Frontal cortex (tissue), 3 donors: ENCODE measurements at regions not wholly inside any gene's neighbourhood (a gene's known extent, or its start where the extent isn't known, plus 50 kb on each side); places are given as distances from the start of the nearest gene placed in this dataset.
"Not testable (repeated sequence)": the region's sequence is repeated elsewhere in the genome, so short reads cannot be mapped to it uniquely, and the experiment has no call there.

Experiments
- DNase-seq, 2 donors: peaks; one replicate each; pipeline ENCODE4 v3.0.0; 2012; ENCODE audit warnings: low spot score in 2 of 2
- FAIRE-seq: peaks from 2 replicates; lab custom pipeline; 2012; peaks lifted over from hg19 to GRCh38; lab: Jason Lieb, UNC
- donor health status: control.
- donor health status: control.
- donor health status: control.

- not testable (repeated sequence) for FAIRE-seq, DNase-seq
Observed at GRCh38 chr16:29211456-29211855, 195.1 kb downstream of the NPIPB11 start.

- DNase-seq, FAIRE-seq: not testable (repeated sequence)
Observed at GRCh38 chr16:29210299-29211150, 196.0 kb downstream of the NPIPB11 start.

- not testable (repeated sequence) for FAIRE-seq
Observed at GRCh38 chr16:29206120-29206519, 200.4 kb downstream of the NPIPB11 start.

GRCh38 chr16:29205151-29205550 lies 201.4 kb downstream of the NPIPB11 start:
- DNase-seq, FAIRE-seq: not testable (repeated sequence)

More at GRCh38 chr16:29206120-29206519, 200.4 kb downstream of the NPIPB11 start:
- DNase-seq, result not testable (repeated sequence)

DNA sequence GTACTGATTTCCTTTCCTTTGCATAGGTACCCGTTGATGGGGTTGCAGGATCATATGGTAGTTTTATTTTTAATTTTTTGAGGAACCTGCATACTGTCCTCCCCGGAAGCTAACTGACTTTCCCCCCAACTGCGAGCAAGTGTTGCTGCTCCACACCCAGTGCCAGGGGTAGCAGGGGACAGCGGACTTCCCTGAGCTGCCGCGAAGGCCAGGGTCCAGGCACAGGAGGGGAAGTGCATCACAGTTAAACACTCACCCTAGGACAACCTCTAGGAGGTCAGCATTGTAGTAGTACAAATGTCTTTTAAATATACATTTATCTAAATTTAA lies 201.7 kb downstream of the NPIPB11 start:
- FAIRE-seq, result no peak
- DNase-seq, result no peak

- not testable (repeated sequence) for FAIRE-seq, DNase-seq
Observed at GRCh38 chr16:29203933-29204805, 202.3 kb downstream of the NPIPB11 start.

DNA sequence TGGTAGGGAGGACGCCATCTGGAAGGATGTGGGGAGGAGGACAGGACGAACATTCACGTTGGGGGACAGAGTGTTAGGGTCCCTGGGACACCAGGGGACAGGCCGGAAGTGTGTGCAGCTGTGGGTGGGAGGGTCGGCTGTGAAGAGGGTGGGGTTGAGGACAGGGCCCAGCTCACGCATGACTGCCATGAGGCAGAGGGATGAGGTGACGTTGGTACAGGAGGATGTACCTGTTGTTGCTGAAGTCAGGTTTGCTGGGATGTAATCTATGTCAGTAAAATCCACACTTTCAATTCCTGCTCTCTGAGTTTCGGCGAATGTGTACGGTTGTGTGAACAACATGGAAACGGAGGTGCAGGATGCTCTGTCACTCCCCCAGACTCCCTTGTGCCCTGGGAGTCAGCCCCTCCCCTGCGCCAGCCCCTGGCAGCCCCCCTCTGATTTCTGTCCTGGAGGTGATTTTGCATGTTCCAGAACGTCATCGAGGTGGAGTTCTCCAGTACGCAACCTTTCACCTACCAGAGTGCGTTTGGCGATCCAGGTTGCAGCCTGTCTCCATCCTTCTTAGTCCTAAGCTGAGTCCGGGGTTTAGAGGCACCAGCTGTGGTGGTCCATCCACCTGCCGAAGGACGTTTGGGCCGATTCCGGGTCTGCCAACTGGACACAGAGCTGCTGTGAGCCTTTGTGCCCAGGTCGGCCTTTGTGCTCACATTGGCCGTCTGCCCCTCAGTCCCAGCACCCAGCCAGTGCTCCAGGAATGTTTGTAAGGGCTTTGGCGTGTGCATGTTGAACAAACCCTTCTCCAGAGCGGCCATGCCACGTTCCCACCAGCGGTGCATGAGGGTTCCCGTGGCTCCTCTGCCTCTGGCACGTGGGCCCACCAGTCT lies 203.2 kb downstream of the NPIPB11 start:
- not testable (repeated sequence) for DNase-seq, FAIRE-seq

GRCh38 chr16:29202642-29203041 lies 203.9 kb downstream of the NPIPB11 start:
- not testable (repeated sequence) for FAIRE-seq, DNase-seq

- not testable (repeated sequence) for DNase-seq, FAIRE-seq
Observed at GRCh38 chr16:29202025-29202632, 204.4 kb downstream of the NPIPB11 start.

GRCh38 chr16:29201296-29202024 lies 205.1 kb downstream of the NPIPB11 start:
- not testable (repeated sequence) for DNase-seq, FAIRE-seq

DNA sequence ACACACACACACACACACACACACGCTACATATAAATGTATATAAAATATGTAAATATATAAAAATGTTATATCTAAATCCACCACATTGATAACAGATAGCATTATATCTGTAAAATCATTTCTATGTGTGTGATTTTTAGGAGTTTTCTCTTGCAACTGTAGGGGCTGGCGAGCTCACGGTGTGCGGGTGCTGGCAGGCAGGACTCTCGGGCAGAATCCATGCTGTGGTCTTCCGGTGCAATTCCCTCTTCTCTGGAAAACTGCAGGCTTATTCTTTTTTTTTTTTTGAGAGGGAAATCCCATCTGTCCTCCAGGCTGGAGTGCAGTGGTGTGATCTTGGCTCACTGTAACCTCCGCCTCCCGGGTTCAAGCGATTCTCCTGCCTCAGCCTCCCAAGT lies 205.8 kb downstream of the NPIPB11 start:
- FAIRE-seq, DNase-seq: not testable (repeated sequence)

GRCh38 chr16:29200135-29200601 lies 206.3 kb downstream of the NPIPB11 start:
- DNase-seq, FAIRE-seq: not testable (repeated sequence)

GRCh38 chr16:29199626-29200025 lies 206.9 kb downstream of the NPIPB11 start:
- not testable (repeated sequence) for FAIRE-seq, DNase-seq

GRCh38 chr16:29198731-29199521 lies 207.6 kb downstream of the NPIPB11 start:
- no peak for DNase-seq

GRCh38 chr16:29198231-29198630 lies 208.3 kb downstream of the NPIPB11 start:
- DNase-seq (no peak), FAIRE-seq (no peak)

More at GRCh38 chr16:29198731-29199521, 207.6 kb downstream of the NPIPB11 start:
- no peak for FAIRE-seq

DNA sequence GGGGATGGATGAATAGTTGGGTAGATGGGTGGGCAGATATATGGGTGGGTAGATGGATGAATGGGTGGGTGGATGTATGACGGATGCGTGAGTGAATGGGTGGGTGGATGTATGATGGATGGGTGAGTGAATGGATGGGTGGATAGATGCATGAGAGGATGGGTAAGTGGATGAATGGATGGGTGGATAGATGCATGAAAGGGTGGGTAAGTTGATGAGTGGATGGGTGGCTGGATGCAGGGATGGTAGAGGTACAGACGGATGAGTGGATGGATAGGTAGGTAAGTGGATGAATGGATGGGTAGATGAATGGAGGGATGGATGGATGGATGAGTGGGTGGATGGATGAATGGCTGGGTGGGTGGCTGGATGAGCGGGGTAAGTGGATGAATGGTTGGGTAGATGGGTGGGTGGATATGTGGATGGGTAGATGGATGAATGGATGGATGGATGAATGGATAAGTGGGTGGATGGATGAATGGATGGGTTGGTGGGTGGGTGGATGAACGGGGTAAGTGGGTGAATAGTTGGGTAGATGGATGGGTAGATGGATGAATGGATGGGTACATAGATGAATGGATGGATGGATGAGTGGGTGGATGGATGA lies 208.9 kb downstream of the NPIPB11 start:
- DNase-seq, result not testable (repeated sequence)

GRCh38 chr16:29196746-29197145 lies 209.8 kb downstream of the NPIPB11 start:
- not testable (repeated sequence) for FAIRE-seq, DNase-seq

More for the DNA sequence above, 208.9 kb downstream of the NPIPB11 start:
- not testable (repeated sequence) for FAIRE-seq
